HG03045 (cell line): ENCODE measurements at regions not wholly inside any gene's neighbourhood (a gene's known extent, or its start where the extent isn't known, plus 50 kb on each side); places are given as distances from the start of the nearest gene placed in this dataset.
A peak's percentile ranks its signal among the peaks of the same experiment; 100 is the strongest.

Experiments
- ATAC-seq: cut with Tn5 transposase; IDR thresholded peaks from one replicate; pipeline ENCODE4 v1.9.1; 2021; ENCODE audit warnings: mild to moderate bottlenecking, moderate library complexity; ENCODE audit not compliant: unreplicated experiment

- peak; percentile 97 for ATAC-seq
Measured at GRCh38 chrX:39577985-39578869, 519.5 kb downstream of the BCOR start.

- ATAC-seq = no peak
Measured at GRCh38 chrX:39580043-39580442, 517.7 kb downstream of the BCOR start.

- ATAC-seq = no peak
Measured at GRCh38 chrX:39581411-39581810, 516.3 kb downstream of the BCOR start.

- no peak for ATAC-seq
Measured at GRCh38 chrX:39582091-39582490, 515.7 kb downstream of the BCOR start.

- no peak for ATAC-seq
Measured at GRCh38 chrX:39582976-39583375, 514.8 kb downstream of the BCOR start.

GRCh38 chrX:39585808-39586207, 511.9 kb downstream of the BCOR start:
- no peak for ATAC-seq

GRCh38 chrX:39586359-39586758, 511.4 kb downstream of the BCOR start:
- ATAC-seq = no peak

GRCh38 chrX:39591099-39591498, 506.7 kb downstream of the BCOR start:
- ATAC-seq = no peak

GRCh38 chrX:39592776-39593175, 505.0 kb downstream of the BCOR start:
- no peak for ATAC-seq

- ATAC-seq = no peak
Measured at GRCh38 chrX:39595977-39596376, 501.8 kb downstream of the BCOR start.

- ATAC-seq = no peak
Measured at GRCh38 chrX:39596437-39596836, 501.3 kb downstream of the BCOR start.

- no peak for ATAC-seq
Measured at GRCh38 chrX:39599339-39599738, 498.4 kb downstream of the BCOR start.

- no peak for ATAC-seq
Measured at GRCh38 chrX:39600222-39600621, 497.5 kb downstream of the BCOR start.

- no peak for ATAC-seq
Measured at GRCh38 chrX:39601231-39602177, 496.3 kb downstream of the BCOR start.

GRCh38 chrX:39602195-39602594, 495.6 kb downstream of the BCOR start:
- ATAC-seq = no peak

- no peak for ATAC-seq
Measured at GRCh38 chrX:39603230-39603629, 494.5 kb downstream of the BCOR start.

GRCh38 chrX:39605183-39605582, 492.6 kb downstream of the BCOR start:
- ATAC-seq = no peak

- ATAC-seq = no peak
Measured at GRCh38 chrX:39605866-39606265, 491.9 kb downstream of the BCOR start.

- ATAC-seq = no peak
Measured at GRCh38 chrX:39609941-39610340, 487.8 kb downstream of the BCOR start.

- no peak for ATAC-seq
Measured at GRCh38 chrX:39611468-39611867, 486.3 kb downstream of the BCOR start.

GRCh38 chrX:39613482-39613995, 484.2 kb downstream of the BCOR start:
- peak; percentile 34 for ATAC-seq
